Esophagus muscularis mucosa (tissue), 3 donors: ENCODE measurements at regions not wholly inside any gene's neighbourhood (a gene's known extent, or its start where the extent isn't known, plus 50 kb on each side); places are given as distances from the start of the nearest gene placed in this dataset.

Source experiments
- EP300 ChIP-seq: sonication (generic); formaldehyde crosslinking; IDR thresholded peaks from one replicate; pipeline ENCODE4 v1.6.1; 2017; ENCODE audit warnings: antibody characterized with exemption
- POLR2A ChIP-seq: fragments of 450-650 bp; IDR thresholded peaks from one replicate; pipeline ENCODE4 v1.6.1; 2017; ENCODE audit warnings: antibody characterized with exemption, moderate library complexity, mild to moderate bottlenecking, low read depth
- POLR2AphosphoS5 ChIP-seq, 2 donors: sonication (generic); formaldehyde crosslinking; IDR thresholded peaks; one replicate each; pipeline ENCODE4 v1.6.1; 2017; ENCODE audit warnings: antibody characterized with exemption in 2 of 2

DNA sequence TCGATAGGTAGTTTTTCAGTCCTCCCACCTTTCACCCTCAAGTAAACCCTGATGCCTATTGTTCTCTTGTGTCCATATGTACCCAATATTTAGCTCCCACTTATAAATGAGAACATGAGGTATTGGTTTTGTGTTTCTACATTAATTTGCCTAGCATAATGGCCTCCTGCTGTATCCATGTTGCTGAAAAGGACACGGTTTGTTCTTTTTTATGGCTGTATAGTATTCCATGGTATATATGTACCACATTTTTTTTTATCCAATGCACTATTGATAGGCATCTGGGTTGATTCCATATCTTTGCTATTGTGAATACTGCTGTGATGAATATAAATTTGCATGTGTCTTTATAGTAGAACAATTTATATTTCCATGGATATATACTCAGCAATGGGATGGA lies 199.2 kb downstream of the RAB28 start:
- TF ChIP-seq POLR2AphosphoS5 (IDR thresholded peaks at IDR 0.05) (no peak), EP300 (no peak), POLR2A (no peak)
